Renal cortex interstitium (tissue), 11 donors: ENCODE measurements at regions not wholly inside any gene's neighbourhood (a gene's known extent, or its start where the extent isn't known, plus 50 kb on each side); places are given as distances from the start of the nearest gene placed in this dataset.

ENCODE experiments used
- DNase-seq, 11 donors: peaks; one replicate each; pipeline ENCODE4 v3.0.0-alpha.2; 2013; ENCODE audit warnings: low read depth in 9 of 11, low spot score in 4 of 11; ENCODE audit errors: extremely low read depth in 1 of 11

DNA sequence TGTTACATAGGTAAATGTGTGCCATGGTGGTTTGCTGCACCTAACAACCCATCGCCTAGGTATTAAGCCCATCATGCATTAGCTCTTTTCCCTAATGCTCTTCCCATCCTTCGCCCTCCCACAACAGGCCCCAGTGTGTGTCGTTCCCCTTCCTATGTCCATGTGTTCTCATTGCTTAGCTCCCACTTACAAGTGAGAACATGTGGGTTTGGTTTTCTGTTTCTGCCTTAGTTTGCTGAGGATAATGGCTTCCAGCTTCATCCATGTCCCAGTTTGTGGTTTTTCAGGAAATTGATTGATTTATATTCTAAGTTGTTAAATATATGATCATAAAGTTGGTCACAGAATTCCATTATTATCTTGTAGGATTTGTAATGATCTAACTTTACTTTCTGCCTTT lies 85.3 kb upstream of the CAST start:
- DNase-seq: no peak

DNA sequence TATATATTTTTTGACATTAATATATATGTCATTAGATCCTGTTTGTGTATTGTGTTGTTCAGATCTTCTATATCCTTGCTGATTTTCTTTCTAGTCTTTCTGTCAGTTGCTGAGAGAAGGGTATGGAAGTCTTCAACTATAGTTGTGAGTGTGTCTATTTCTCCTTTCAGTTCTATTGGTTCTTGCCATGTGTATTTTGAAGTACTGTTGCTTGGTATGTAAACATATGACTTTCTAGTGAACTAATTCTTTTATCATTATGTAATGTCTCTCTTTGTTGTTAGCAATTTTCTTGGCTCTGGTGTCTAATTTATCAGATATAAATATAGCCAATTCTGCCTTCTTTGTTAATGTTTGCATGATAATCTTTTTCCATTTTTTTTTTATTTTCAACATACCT lies 84.3 kb upstream of the CAST start:
- no peak for DNase-seq

GRCh38 chr5:96579711-96580110 lies 82.5 kb upstream of the CAST start:
- DNase-seq: no peak

DNA sequence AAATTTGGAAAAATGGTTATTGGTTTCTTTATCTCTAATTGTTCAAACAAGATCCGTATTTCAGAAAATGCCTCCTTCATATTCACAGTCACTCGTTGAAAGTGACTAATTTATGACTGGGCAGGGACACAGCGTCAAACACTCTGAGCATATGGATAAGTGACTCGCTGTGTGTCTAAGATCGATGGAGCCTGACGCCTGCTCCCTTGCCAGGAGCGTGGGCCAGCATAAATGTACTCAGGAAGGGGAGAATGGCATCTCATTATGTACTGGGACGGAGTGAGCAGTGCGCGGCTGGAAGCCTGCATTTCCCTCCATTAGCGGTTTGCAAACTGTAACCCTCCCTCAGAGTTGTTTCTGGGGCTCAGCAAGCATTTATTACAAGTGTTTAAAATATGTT lies 79.8 kb upstream of the CAST start:
- DNase-seq: peak in 9 of 11 donors; percentile 19 to 64 (median 35)

GRCh38 chr5:96584712-96585111 lies 77.5 kb upstream of the CAST start:
- no peak for DNase-seq

DNA sequence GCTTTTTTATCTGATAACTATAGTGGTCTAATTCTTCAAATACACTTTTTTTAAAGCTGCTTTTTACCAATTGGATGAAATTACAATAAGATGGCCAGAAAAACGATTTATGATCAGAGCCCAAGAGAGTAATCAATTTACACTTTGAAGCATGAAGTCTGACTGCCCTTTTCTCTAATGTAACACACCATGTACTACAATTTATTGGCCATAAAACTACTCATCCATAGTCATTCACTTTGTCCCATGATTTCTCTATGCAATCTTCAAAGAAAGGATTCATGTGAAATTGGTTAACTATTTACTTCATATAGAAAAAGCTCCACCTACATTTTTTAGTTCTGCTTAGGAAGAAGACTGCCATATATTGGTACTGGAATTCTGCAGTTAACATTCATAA lies 73.6 kb upstream of the CAST start:
- DNase-seq: peak in 1 of 11 donors; percentile 10

GRCh38 chr5:96590796-96591195 lies 71.4 kb upstream of the CAST start:
- no peak for DNase-seq

DNA sequence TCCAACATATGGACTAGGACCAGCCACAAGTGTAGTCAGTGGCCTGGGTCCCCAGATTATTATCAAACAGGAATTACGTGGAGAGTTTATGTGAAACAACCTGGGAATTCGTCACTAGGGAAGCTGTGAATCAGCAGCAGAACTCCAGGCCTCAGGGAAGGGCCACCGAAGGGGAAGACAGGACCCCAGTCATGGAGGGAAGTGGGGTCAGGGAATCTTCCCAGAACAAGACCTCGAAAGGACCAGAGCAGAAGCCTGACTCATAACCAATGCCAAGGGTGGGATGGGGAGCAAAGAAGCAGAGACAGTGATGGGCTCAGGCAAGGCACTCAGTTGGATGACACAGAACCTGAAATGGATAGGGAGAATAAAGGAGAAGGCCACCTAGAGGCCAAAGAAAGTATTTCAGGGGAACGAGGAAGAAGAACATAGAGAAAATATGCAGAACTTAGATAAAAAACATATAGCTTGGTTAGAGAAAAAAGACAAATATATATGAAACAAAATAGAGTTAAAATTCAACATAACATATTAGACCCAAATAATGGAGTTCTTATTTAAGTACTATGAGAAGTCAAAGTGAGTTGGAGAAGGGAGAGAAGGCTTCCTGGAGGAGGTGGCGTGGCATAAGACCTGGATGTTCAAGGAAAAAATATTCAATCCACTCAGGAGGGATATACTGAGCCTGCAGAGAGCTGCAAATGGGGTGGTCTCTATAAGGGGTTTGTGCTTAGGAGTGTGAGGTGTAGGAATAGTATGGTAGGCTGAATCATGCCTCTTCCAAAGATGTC lies 66.7 kb upstream of the CAST start:
- no peak for DNase-seq

DNA sequence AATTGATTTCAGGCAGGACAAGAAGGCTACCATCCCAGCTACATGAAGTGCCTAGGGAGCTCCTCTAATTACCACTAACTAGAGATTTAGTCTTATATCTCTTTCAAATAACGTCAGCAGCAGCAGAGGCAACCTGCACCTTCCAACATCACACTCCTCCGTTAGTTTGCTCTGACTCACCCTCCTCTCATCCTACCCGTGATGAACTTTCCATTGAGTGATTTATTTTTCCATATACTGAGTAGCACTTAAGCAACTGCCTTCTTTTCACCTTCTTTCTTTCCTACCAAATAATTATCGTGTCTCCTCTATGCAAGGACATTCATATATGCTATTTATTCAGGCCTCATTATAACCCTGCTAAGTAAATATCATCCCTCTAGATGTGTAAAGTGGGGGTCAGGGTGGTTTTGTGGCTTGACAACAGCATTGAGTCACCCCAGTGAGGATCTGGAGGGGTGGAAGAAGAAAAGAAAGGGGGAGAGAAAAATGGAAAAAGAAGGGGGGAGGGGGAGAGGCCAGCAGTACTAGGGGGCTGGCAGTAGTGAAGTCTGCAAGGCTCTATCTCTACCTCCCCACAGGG lies 64.6 kb upstream of the CAST start:
- no peak for DNase-seq

GRCh38 chr5:96601200-96601599 lies 61.0 kb upstream of the CAST start:
- DNase-seq: no peak

GRCh38 chr5:96601715-96602244 lies 60.4 kb upstream of the CAST start:
- DNase-seq: peak in 10 of 11 donors; percentile 29 to 67 (median 47)

GRCh38 chr5:96602776-96603175 lies 59.4 kb upstream of the CAST start:
- no peak for DNase-seq

DNA sequence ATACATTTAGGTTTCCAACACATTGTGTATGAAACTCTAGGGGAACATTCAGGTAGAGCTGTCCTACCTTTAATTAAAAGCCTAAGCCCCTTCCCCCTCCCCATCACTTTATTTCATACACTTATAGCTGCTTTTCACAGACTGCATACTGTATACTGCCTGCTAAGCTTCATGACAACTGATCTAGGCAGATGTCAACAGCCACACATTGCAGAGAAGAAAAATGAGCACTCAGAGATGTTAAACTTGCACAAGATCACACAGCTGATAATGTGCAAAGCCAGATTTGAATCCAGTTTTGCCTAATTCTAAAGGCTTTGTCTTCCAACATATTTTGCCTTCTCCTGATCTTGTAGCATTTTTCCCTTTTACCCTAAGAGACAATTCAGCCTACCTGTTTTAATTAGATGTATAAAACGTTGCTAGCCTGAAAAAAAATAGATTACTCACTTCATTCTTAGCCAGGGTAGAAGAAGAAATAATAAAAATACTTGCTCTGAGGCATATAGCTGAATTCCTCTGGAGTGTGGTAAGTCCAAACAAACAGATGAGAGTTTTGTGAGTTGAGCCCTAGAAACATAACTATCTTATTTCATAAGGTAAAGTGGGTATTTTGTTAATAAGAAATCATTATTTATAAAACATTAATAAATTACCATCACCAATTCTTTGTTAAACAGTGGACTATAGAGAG lies 56.9 kb upstream of the CAST start:
- DNase-seq: no peak

GRCh38 chr5:96609369-96609768 lies 52.8 kb upstream of the CAST start:
- no peak for DNase-seq

DNA sequence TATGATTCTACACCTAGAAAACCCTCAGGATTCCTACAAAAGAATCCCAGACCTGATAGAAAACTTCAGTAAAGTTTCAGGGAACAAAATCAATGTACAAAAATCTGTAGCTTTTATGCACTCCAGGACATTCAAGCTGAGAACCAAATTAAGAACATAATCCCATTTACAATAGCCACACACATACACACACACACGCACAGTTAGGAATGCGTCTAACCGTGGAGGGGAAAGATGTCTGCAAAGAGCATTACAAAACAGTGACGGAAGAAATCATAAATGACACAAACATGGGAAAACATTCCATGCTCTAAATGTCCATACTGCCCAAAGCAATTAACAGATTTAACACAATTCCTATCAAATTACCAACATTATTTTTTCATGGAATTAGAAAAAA lies 51.4 kb upstream of the CAST start:
- no peak for DNase-seq

- DNase-seq: no peak
Observed at GRCh38 chr5:96611946-96612345, 50.2 kb upstream of the CAST start.
